Tibial artery (tissue), 4 donors: ENCODE measurements at regions not wholly inside any gene's neighbourhood (a gene's known extent, or its start where the extent isn't known, plus 50 kb on each side); places are given as distances from the start of the nearest gene placed in this dataset.

ENCODE experiments used
- DNase-seq, 2 donors: peaks; one replicate each; pipeline ENCODE4 v3.0.0-alpha.2; 2019
- H3K27ac ChIP-seq, 2 donors: fragments of 200-600 bp; sonication (generic) in 1 of 2; 1 replicate in 1 of 2; 2 replicates in 1 of 2; pipeline ENCODE4 v1.5.1; 2018 to 2019; ENCODE audit warnings: mild to moderate bottlenecking in 1 of 2
- H3K27me3 ChIP-seq, 2 donors: fragments of 200-600 bp; sonication (generic) in 1 of 2; one replicate each; pipeline versions ENCODE4 v1.5.1 to v1.6.0; 2016 to 2019
- H3K36me3 ChIP-seq, 3 donors: fragments of 200-600 bp; sonication (generic) in 2 of 3; one replicate each; pipeline ENCODE4 v1.5.1; 2016 to 2019; ENCODE audit warnings: mild to moderate bottlenecking in 2 of 3
- H3K4me1 ChIP-seq, 4 donors: fragments of 200-600 bp; sonication (generic) in 2 of 4; 1 replicate in 3 of 4; 2 replicates in 1 of 4; pipeline ENCODE4 v1.5.1; 2016 to 2019
- H3K4me3 ChIP-seq, 2 donors: fragments of 200-600 bp; sonication (generic) in 1 of 2; 1 replicate in 1 of 2; 2 replicates in 1 of 2; pipeline ENCODE4 v1.5.1; 2018 to 2019; ENCODE audit warnings: mild to moderate bottlenecking in 2 of 2
- H3K9me3 ChIP-seq, 3 donors: fragments of 200-600 bp; sonication (generic) in 1 of 3; one replicate each; pipeline ENCODE4 v1.5.1; 2016 to 2019
- intact Hi-C: fragments of 100-400 bp; cut with DNase I; formaldehyde crosslinking; loops from one replicate; pipeline ENCODE4 v1.15.0; 2023; ENCODE audit warnings: low total_unique reads
- TF ChIP-seq, protein P1 (sequence below), 2 experiments: fragments of 200-600 bp in 1 of 2; fragments of 450-650 bp in 1 of 2; IDR thresholded peaks; one replicate each; pipeline ENCODE4 v1.5.1; 2017 to 2019; ENCODE audit warnings: antibody characterized with exemption in 2 of 2, mild to moderate bottlenecking in 1 of 2, moderate library complexity in 1 of 2

- DNase-seq = no peak
- H3K4me3 ChIP-seq = no peak overlapping the region
- H3K27me3 ChIP-seq = no peaks in the 10 kb centered on the region
- intact Hi-C loops = no loop called here
- H3K4me1 ChIP-seq = peaks cover 0 to 25% (median 9%) of the 10 kb centered on the region in 4 donors
- TF ChIP-seq, protein P1, sequence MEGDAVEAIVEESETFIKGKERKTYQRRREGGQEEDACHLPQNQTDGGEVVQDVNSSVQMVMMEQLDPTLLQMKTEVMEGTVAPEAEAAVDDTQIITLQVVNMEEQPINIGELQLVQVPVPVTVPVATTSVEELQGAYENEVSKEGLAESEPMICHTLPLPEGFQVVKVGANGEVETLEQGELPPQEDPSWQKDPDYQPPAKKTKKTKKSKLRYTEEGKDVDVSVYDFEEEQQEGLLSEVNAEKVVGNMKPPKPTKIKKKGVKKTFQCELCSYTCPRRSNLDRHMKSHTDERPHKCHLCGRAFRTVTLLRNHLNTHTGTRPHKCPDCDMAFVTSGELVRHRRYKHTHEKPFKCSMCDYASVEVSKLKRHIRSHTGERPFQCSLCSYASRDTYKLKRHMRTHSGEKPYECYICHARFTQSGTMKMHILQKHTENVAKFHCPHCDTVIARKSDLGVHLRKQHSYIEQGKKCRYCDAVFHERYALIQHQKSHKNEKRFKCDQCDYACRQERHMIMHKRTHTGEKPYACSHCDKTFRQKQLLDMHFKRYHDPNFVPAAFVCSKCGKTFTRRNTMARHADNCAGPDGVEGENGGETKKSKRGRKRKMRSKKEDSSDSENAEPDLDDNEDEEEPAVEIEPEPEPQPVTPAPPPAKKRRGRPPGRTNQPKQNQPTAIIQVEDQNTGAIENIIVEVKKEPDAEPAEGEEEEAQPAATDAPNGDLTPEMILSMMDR (IDR thresholded peaks at IDR 0.05) = no peak
- no peak overlapping the region for H3K27ac ChIP-seq
- H3K36me3 ChIP-seq = no peaks in the 10 kb centered on the region
- H3K9me3 ChIP-seq = no peaks in the 10 kb centered on the region
These were observed 119.7 kb downstream of the LYPLAL1 start for GRCh38 chr1:219293410-219293809.

GRCh38 chr1:219292999-219293398, 119.3 kb downstream of the LYPLAL1 start:
- no peak for DNase-seq
- Histone ChIP-seq H3K4me3 (no peak overlapping the region), H3K27ac (no peak overlapping the region), H3K9me3 (no peaks in the 10 kb centered on the region), H3K36me3 (no peaks in the 10 kb centered on the region), H3K4me1 (peaks cover 0 to 21% (median 5%) of the 10 kb centered on the region in 4 donors), H3K27me3 (no peaks in the 10 kb centered on the region)
- TF ChIP-seq, protein P1 (IDR thresholded peaks at IDR 0.05) = no peak
- intact Hi-C loops = no loop called here

DNA sequence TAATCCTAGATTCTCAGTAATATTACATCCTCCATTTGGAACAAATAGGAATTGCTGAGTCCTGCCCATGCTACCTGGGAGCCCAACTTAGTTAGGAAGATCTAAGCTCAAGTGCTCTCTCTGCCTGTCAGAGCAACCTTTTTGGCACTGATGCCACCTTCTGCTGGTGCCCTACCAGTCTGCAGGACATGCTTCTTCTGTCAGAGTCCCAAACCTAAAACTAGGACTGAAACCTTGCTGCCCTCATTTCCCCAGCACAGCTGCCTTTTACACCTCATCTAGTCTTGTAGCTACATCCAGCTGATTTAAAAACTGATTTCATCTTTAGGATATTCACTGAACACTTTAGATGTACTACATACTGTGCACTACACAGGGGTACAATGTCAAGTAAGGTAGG, 118.7 kb downstream of the LYPLAL1 start:
- Histone ChIP-seq H3K4me3 (no peak overlapping the region), H3K9me3 (no peaks in the 10 kb centered on the region), H3K36me3 (no peaks in the 10 kb centered on the region), H3K27ac (no peak overlapping the region), H3K27me3 (no peaks in the 10 kb centered on the region), H3K4me1 (peaks cover 0 to 14% (median 2%) of the 10 kb centered on the region in 4 donors)
- TF ChIP-seq, protein P1 (IDR thresholded peaks at IDR 0.05) = no peak
- DNase-seq = no peak
- intact Hi-C loops = no loop called here

- DNase-seq = no peak
- H3K27ac ChIP-seq = no peak overlapping the region
- no peaks in the 10 kb centered on the region for H3K4me1 ChIP-seq
- H3K4me3 ChIP-seq = no peak overlapping the region
- intact Hi-C loops = no loop called here
- no peaks in the 10 kb centered on the region for H3K9me3 ChIP-seq
- no peaks in the 10 kb centered on the region for H3K27me3 ChIP-seq
- no peaks in the 10 kb centered on the region for H3K36me3 ChIP-seq
- TF ChIP-seq, protein P1 (IDR thresholded peaks at IDR 0.05) = no peak
These were observed 115.5 kb downstream of the LYPLAL1 start for GRCh38 chr1:219289171-219289570.

DNA sequence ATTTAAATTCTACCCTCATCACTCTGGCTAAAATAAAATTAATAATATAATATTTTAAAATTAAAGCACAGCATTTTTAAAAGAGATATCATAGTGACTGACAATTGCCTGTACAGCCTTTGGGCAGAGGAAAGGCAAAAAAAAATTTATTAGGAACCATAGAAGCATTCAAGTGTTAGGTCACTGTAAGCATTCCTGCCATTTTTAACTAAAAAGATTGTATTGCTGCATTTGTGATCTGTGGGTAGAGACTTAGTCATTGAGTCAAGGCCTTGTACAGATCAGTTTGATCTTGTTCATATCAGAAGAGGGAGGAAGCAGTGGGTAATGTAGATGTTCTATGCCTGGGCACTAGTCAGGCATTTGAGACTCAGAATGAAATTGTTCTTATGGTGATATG, 109.9 kb downstream of the LYPLAL1 start:
- Histone ChIP-seq H3K4me1 (no peaks in the 10 kb centered on the region), H3K4me3 (no peak overlapping the region), H3K36me3 (no peaks in the 10 kb centered on the region), H3K9me3 (no peaks in the 10 kb centered on the region), H3K27me3 (no peaks in the 10 kb centered on the region), H3K27ac (no peak overlapping the region)
- TF ChIP-seq, protein P1 (IDR thresholded peaks at IDR 0.05) = no peak
- intact Hi-C loops = no loop called here
- DNase-seq = no peak

DNA sequence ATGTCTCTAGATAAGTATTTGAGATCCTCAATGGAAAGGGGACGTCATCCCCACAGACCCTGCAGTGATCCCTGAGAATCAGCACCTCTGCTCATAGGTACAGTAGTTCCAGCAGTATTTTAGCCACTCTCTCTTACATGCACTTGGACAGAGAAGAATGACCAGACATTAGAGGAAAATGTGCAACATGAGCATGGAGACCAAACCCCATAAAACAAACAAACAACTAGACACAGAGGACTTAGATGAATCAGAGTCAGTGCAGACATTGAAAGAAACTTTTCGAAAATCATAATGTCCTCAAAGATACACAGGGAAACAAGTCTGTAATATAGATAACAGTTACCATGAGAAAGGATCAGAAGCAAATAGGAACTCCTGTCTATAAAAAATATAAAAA, 108.2 kb downstream of the LYPLAL1 start:
- Histone ChIP-seq H3K36me3 (no peaks in the 10 kb centered on the region), H3K4me1 (no peaks in the 10 kb centered on the region), H3K27me3 (no peaks in the 10 kb centered on the region), H3K9me3 (no peaks in the 10 kb centered on the region), H3K27ac (no peak overlapping the region), H3K4me3 (no peak overlapping the region)
- intact Hi-C loops = no loop called here
- TF ChIP-seq, protein P1 (IDR thresholded peaks at IDR 0.05) = no peak
- no peak for DNase-seq
